ENCODE measurements at regions not wholly inside any gene's neighbourhood (a gene's known extent, or its start where the extent isn't known, plus 50 kb on each side); places are given as distances from the start of the nearest gene placed in this dataset.

DNA sequence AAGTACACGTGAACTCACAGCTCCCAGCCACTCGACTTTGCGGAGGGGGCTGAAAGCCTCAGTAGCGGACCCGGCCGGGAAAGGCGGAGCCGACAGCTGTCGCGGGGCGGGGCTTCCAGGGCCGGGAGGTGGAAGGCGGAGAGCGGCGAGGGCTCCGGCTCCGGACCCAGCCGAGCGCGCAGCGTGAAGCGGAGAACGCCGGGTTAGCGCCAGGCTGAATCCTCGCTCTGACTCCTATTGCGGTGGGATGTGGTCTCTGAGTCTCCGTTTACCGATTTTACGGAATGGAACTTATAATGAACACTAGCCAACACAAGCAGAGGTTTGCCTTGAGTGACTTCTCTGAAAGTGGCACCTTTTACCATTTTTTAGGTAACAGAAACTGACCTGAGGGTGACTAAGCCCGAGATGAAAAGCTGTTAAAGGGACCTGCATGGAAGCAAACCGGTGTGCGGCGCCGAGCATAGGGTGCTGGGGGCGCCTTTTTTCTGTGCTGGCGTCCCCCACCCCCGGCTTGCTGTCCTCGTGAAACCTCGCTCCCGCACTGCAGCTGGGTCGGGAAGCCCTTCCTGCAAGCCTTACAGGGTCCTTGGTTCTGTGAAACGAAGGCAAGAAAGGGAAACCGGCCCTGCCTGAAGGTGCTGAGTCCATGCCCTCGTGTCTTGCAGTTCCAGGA is 72.9 kb downstream of the EN1 start:
- TF ChIP-seq, protein P1, sequence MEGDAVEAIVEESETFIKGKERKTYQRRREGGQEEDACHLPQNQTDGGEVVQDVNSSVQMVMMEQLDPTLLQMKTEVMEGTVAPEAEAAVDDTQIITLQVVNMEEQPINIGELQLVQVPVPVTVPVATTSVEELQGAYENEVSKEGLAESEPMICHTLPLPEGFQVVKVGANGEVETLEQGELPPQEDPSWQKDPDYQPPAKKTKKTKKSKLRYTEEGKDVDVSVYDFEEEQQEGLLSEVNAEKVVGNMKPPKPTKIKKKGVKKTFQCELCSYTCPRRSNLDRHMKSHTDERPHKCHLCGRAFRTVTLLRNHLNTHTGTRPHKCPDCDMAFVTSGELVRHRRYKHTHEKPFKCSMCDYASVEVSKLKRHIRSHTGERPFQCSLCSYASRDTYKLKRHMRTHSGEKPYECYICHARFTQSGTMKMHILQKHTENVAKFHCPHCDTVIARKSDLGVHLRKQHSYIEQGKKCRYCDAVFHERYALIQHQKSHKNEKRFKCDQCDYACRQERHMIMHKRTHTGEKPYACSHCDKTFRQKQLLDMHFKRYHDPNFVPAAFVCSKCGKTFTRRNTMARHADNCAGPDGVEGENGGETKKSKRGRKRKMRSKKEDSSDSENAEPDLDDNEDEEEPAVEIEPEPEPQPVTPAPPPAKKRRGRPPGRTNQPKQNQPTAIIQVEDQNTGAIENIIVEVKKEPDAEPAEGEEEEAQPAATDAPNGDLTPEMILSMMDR (IDR thresholded peaks at IDR 0.05), result no peak
- no peak for TF ChIP-seq POLR2A (IDR thresholded peaks at IDR 0.05)

Measured in esophagus squamous epithelium (tissue), 4 donors.